K562 (cell line): ENCODE measurements at regions not wholly inside any gene's neighbourhood (a gene's known extent, or its start where the extent isn't known, plus 50 kb on each side); places are given as distances from the start of the nearest gene placed in this dataset.

Source experiments
- ATAC-seq: fragments of 200-7000 bp; cut with Tn5 transposase; 3 replicates; pipeline ENCODE4 v1.9.1; 2020; ENCODE audit warnings: moderate library complexity
- BruUV-seq: library from RNA; stranded (reverse); fragments of 400-500 nt; replicated peaks from 2 replicates; lab custom pipeline; 2021; lab: Mats Ljungman, UMichigan
- CTCF ChIA-PET: fragments of 300-600 bp; formaldehyde crosslinking; extraction: SDS; loops from one replicate; lab custom pipeline; 2021; ENCODE audit warnings: low intra/inter-chr PET ratio; lab: Yijun Ruan, JAX
- POLR2A ChIA-PET: fragments of 300-600, 350-650 bp; sonication (Branson Sonifier 250); formaldehyde crosslinking; extraction: SDS; loops from one replicate; lab custom pipeline; 2021; ENCODE audit warnings: antibody characterized with exemption, inconsistent platforms; lab: Yijun Ruan, JAX
- DNase-seq, 4 experiments: peaks; one replicate each; pipeline versions ENCODE4 v3.0.0 to v3.0.0-alpha.2; 2011 to 2018; ENCODE audit warnings: low spot score in 3 of 4, mixed read lengths in 3 of 4; ENCODE audit errors: extremely low read depth in 1 of 4
- FAIRE-seq: peaks from 2 replicates; lab custom pipeline; 2011; peaks lifted over from hg19 to GRCh38; lab: Jason Lieb, UNC
- H2AFZ ChIP-seq: 2 replicates; pipeline ENCODE4 v1.6.0; 2011; ENCODE audit warnings: low read depth, low read length, control low read depth, inconsistent platforms
- H3K27ac ChIP-seq: fragments of 200-600 bp; 3 replicates; pipeline ENCODE4 v1.8.0; 2011; ENCODE audit warnings: low read depth, mild to moderate bottlenecking, control low read depth, inconsistent platforms, low read length, moderate library complexity, mixed read lengths; ENCODE audit errors: extremely low read depth
- H3K27me3 ChIP-seq, 2 experiments: fragments of 300-600 bp in 1 of 2; 2 replicates in 1 of 2; 3 replicates in 1 of 2; pipeline versions ENCODE4 v1.6.0 to v1.8.0; 2011; ENCODE audit warnings: inconsistent platforms in 2 of 2, low read length in 2 of 2, mild to moderate bottlenecking in 1 of 2, mixed read lengths in 1 of 2, moderate library complexity in 1 of 2; ENCODE audit not compliant: control insufficient read depth in 2 of 2, insufficient read depth in 2 of 2
- H3K36me3 ChIP-seq: fragments of 300-600 bp; 3 replicates; pipeline ENCODE4 v1.8.0; 2011; ENCODE audit warnings: mild to moderate bottlenecking, low read length, inconsistent platforms; ENCODE audit not compliant: control insufficient read depth, insufficient read depth
- H3K4me1 ChIP-seq, 2 experiments: fragments of 200-600 bp in 1 of 2; replicated peaks in 1 of 2; 2 replicates in 1 of 2; 3 replicates in 1 of 2; pipeline versions ENCODE4 v1.5.1 to v1.8.0; 2011; ENCODE audit warnings: inconsistent platforms in 2 of 2, low read length in 2 of 2, mild to moderate bottlenecking in 1 of 2, mixed read lengths in 1 of 2, moderate library complexity in 1 of 2; ENCODE audit not compliant: control insufficient read depth in 2 of 2, insufficient read depth in 2 of 2
- H3K4me2 ChIP-seq: 2 replicates; pipeline ENCODE4 v1.6.1; 2011; ENCODE audit warnings: low read length, control low read depth, inconsistent platforms, mixed read lengths; ENCODE audit not compliant: insufficient read depth
- H3K4me3 ChIP-seq: fragments of 200-600 bp; sonication (generic), shearing (Covaris generic); 2 replicates; pipeline ENCODE4 v1.5.1; 2016; ENCODE audit warnings: control low read depth, inconsistent platforms
- H3K79me2 ChIP-seq: fragments of 200-600 bp; 3 replicates; pipeline ENCODE4 v1.8.0; 2011; ENCODE audit warnings: low read length, inconsistent platforms; ENCODE audit not compliant: control insufficient read depth, insufficient read depth
- H3K9ac ChIP-seq, 2 experiments: 2 replicates each; pipeline versions ENCODE4 v1.6.0 to v1.6.1; 2011; ENCODE audit warnings: low read depth in 2 of 2, low read length in 2 of 2, control low read depth in 1 of 2, inconsistent platforms in 1 of 2, mild to moderate bottlenecking in 1 of 2, mixed read lengths in 1 of 2; ENCODE audit not compliant: insufficient read depth in 1 of 2
- H3K9me1 ChIP-seq: one replicate; pipeline ENCODE4 v1.6.0; 2011; ENCODE audit warnings: inconsistent platforms, mild to moderate bottlenecking, low read length, moderate library complexity; ENCODE audit not compliant: control insufficient read depth, insufficient read depth
- H3K9me3 ChIP-seq: replicated peaks from 2 replicates; pipeline ENCODE4 v1.5.1; 2011; ENCODE audit warnings: low read depth, low read length, inconsistent platforms; ENCODE audit not compliant: control insufficient read depth, insufficient read depth
- H4K20me1 ChIP-seq: replicated peaks from 2 replicates; pipeline ENCODE4 v1.6.1; 2011; ENCODE audit warnings: low read length, inconsistent platforms, mixed read lengths; ENCODE audit not compliant: control insufficient read depth, insufficient read depth
- ARID1B ChIP-seq: fragments of 450-650 bp; IDR thresholded peaks from 2 replicates; pipeline ENCODE4 v1.6.1; 2016; ENCODE audit warnings: antibody characterized with exemption, mild to moderate bottlenecking, inconsistent platforms
- EP300 ChIP-seq: IDR thresholded peaks from 2 replicates; pipeline ENCODE4 v1.6.1; 2012; ENCODE audit warnings: low read length, improper control_type of control experiment
- GABPA ChIP-seq: fragments of 200-800 bp; sonication (Bioruptor generic); conservative IDR thresholded peaks from 2 replicates; pipeline ENCODE4 v1.6.1; 2016; ENCODE audit warnings: low read depth, missing genetic modification characterization, missing compliant biosample characterization
- HDAC1 ChIP-seq, 2 experiments: fragments of 450-650 bp; IDR thresholded peaks; 2 replicates each; pipeline ENCODE4 v1.6.1; 2016 to 2017; ENCODE audit warnings: inconsistent platforms in 1 of 2, mild to moderate bottlenecking in 1 of 2, moderate library complexity in 1 of 2
- HMGN3 ChIP-seq: IDR thresholded peaks from 2 replicates; pipeline ENCODE4 v1.6.1; 2011; ENCODE audit warnings: borderline replicate concordance, low read depth, mild to moderate bottlenecking, mixed read lengths, low read length; ENCODE audit not compliant: insufficient read length; ENCODE audit errors: extremely low read depth
- HNRNPL ChIP-seq: fragments of 200-400 bp; formaldehyde crosslinking; IDR thresholded peaks from 2 replicates; pipeline ENCODE4 v1.6.1; 2017; ENCODE audit warnings: low read depth, mild to moderate bottlenecking, low read length
- MTA2 ChIP-seq: fragments of 450-650 bp; IDR thresholded peaks from 2 replicates; pipeline ENCODE4 v1.6.1; 2016; ENCODE audit warnings: low read depth
- MTA3 ChIP-seq: fragments of 450-650 bp; formaldehyde crosslinking; IDR thresholded peaks from 2 replicates; pipeline ENCODE4 v1.6.1; 2017; ENCODE audit warnings: mild to moderate bottlenecking, borderline replicate concordance
- SOX6 ChIP-seq: fragments of 450-650 bp; IDR thresholded peaks from 2 replicates; pipeline ENCODE4 v1.6.1; 2014; ENCODE audit warnings: mild to moderate bottlenecking
- TAL1 ChIP-seq: fragments of 450-650 bp; IDR thresholded peaks from 2 replicates; pipeline ENCODE4 v1.6.1; 2016; ENCODE audit warnings: mild to moderate bottlenecking
- ZNF584 ChIP-seq: fragments of 200-800 bp; sonication (Bioruptor generic); IDR thresholded peaks from 2 replicates; pipeline ENCODE4 v1.6.1; 2016; ENCODE audit warnings: low read depth, mild to moderate bottlenecking, missing genetic modification characterization, missing compliant biosample characterization
- ZNF780A ChIP-seq: fragments of 250-450 bp; sonication (Bioruptor Pico); IDR thresholded peaks from 2 replicates; pipeline ENCODE4 v1.5.0; 2021; ENCODE audit warnings: mild to moderate bottlenecking
- WGBS: fragments of 100-300 bp; shearing (Covaris generic); methylation state at CpG from one replicate; pipeline ENCODE4 v1.1.6; 2016; ENCODE audit warnings: low coverage, mixed read lengths; ENCODE audit not compliant: insufficient coverage; ENCODE audit errors: missing lambda C conversion rate; 5-methylcytosine and 5-hydroxymethylcytosine counted together
- in situ Hi-C: fragments of 300-500 bp; cut with MboI; formaldehyde crosslinking; loops from 4 replicates; pipeline ENCODE4 v1.15.0; 2018; ENCODE audit warnings: inconsistent platforms, mixed read lengths
- intact Hi-C: fragments of 100-400 bp; cut with micrococcal nuclease; formaldehyde crosslinking; loops from 2 replicates; pipeline ENCODE4 v1.14.2; 2022
- TF ChIP-seq, protein P1 (sequence below): fragments of 450-650 bp; formaldehyde crosslinking; IDR thresholded peaks from 2 replicates; pipeline ENCODE4 v1.4.0; 2022; ENCODE audit warnings: missing genetic modification characterization
- TF ChIP-seq, protein P2 (sequence below): fragments of 450-650 bp; formaldehyde crosslinking; IDR thresholded peaks from 2 replicates; pipeline ENCODE4 v1.4.0; 2020; ENCODE audit warnings: mild to moderate bottlenecking, mixed read lengths
- TF ChIP-seq, protein P3 (sequence below), 2 experiments: fragments of 450-650 bp; IDR thresholded peaks; 2 replicates each; pipeline ENCODE4 v1.6.1; 2016
- TF ChIP-seq, protein P4 (sequence below): IDR thresholded peaks from 2 replicates; pipeline ENCODE4 v1.6.1; 2014; ENCODE audit warnings: antibody characterized with exemption
- TF ChIP-seq, protein P5 (sequence below): fragments of 450-650 bp; formaldehyde crosslinking; IDR thresholded peaks from 2 replicates; pipeline ENCODE4 v1.4.0; 2020; ENCODE audit warnings: mild to moderate bottlenecking, moderate library complexity

DNA sequence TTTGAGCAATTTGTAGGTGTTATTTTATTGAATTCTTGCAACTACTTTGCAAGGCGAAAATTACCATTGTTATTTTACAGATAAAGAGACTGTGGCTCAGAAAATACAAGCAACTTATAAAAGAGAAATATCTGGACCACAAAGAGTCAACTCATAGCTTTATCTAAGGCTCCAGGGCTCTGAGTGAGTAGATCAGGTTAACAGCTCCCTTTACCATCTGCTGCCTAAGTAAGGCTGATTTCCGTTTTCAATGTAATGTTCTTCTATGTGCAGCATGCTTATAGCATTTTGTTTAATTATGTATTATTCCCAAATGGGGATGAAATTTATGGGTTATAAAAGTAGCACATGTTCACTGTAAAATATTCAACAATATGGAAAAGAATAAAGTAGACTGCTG lies 299.1 kb upstream of the TNP1 start:
- no peaks in the 10 kb centered on the region for H3K9me1 ChIP-seq
- H4K20me1 ChIP-seq = no peaks in the 10 kb centered on the region
- ChIA-PET CTCF (no interaction called here), POLR2A (no interaction called here)
- no peaks in the 10 kb centered on the region for H3K36me3 ChIP-seq
- WGBS = 13% methylated on average over 2 of the region's 2 CpGs
- no peak overlapping the region for H3K27ac ChIP-seq
- H3K9me3 ChIP-seq = no peaks in the 10 kb centered on the region
- H3K9ac ChIP-seq = no peak overlapping the region
- no TSS peak for BruUV-seq
- no peak overlapping the region for H2AFZ ChIP-seq
- in situ Hi-C loops (no loop called here), intact Hi-C loops (no loop called here)
- FAIRE-seq = no peak
- ATAC-seq = peak; percentile 43; the same call in 1 of the 3 replicates
- no peaks in the 10 kb centered on the region for H3K79me2 ChIP-seq
- no peaks in the 10 kb centered on the region for H3K27me3 ChIP-seq
- peak in 1 of 4 experiments; percentile 31 for DNase-seq
- no peak overlapping the region for H3K4me3 ChIP-seq
- peaks cover 3 to 18% of the 10 kb centered on the region in 2 experiments; a peak in 4 of 5 replicates for H3K4me1 ChIP-seq
- no peak overlapping the region for H3K4me2 ChIP-seq
- peak; percentile 64 for TF ChIP-seq ARID1B
- TF ChIP-seq HMGN3 = no peak
- TF ChIP-seq, protein P1, sequence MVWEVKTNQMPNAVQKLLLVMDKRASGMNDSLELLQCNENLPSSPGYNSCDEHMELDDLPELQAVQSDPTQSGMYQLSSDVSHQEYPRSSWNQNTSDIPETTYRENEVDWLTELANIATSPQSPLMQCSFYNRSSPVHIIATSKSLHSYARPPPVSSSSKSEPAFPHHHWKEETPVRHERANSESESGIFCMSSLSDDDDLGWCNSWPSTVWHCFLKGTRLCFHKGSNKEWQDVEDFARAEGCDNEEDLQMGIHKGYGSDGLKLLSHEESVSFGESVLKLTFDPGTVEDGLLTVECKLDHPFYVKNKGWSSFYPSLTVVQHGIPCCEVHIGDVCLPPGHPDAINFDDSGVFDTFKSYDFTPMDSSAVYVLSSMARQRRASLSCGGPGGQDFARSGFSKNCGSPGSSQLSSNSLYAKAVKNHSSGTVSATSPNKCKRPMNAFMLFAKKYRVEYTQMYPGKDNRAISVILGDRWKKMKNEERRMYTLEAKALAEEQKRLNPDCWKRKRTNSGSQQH (CRISPR knock-in tag) = no peak
- no peak for TF ChIP-seq HDAC1 (IDR thresholded peaks at IDR 0.05)
- no peak for TF ChIP-seq HNRNPL
- peak; percentile 44; the same call in 1 of the 2 replicates for TF ChIP-seq EP300
- peak; percentile 44; the same call in 1 of the 2 replicates for TF ChIP-seq SOX6
- no peak for TF ChIP-seq ZNF780A
- TF ChIP-seq GABPA (tag) = 0 out of 2 replicates have a peak, but pooled peaks have one; percentile 26
- TF ChIP-seq, protein P2, sequence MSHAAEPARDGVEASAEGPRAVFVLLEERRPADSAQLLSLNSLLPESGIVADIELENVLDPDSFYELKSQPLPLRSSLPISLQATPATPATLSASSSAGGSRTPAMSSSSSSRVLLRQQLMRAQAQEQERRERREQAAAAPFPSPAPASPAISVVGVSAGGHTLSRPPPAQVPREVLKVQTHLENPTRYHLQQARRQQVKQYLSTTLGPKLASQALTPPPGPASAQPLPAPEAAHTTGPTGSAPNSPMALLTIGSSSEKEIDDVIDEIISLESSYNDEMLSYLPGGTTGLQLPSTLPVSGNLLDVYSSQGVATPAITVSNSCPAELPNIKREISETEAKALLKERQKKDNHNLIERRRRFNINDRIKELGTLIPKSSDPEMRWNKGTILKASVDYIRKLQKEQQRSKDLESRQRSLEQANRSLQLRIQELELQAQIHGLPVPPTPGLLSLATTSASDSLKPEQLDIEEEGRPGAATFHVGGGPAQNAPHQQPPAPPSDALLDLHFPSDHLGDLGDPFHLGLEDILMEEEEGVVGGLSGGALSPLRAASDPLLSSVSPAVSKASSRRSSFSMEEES (CRISPR knock-in tag) = no peak
- TF ChIP-seq, protein P3, sequence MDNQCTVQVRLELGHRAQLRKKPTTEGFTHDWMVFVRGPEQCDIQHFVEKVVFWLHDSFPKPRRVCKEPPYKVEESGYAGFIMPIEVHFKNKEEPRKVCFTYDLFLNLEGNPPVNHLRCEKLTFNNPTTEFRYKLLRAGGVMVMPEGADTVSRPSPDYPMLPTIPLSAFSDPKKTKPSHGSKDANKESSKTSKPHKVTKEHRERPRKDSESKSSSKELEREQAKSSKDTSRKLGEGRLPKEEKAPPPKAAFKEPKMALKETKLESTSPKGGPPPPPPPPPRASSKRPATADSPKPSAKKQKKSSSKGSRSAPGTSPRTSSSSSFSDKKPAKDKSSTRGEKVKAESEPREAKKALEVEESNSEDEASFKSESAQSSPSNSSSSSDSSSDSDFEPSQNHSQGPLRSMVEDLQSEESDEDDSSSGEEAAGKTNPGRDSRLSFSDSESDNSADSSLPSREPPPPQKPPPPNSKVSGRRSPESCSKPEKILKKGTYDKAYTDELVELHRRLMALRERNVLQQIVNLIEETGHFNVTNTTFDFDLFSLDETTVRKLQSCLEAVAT (IDR thresholded peaks at IDR 0.05) = no peak
- no peak for TF ChIP-seq ZNF584 (CRISPR knock-in tag)
- TF ChIP-seq TAL1 = peak; percentile 64; the same call in 1 of the 2 replicates
- no peak for TF ChIP-seq MTA3
- TF ChIP-seq, protein P4, sequence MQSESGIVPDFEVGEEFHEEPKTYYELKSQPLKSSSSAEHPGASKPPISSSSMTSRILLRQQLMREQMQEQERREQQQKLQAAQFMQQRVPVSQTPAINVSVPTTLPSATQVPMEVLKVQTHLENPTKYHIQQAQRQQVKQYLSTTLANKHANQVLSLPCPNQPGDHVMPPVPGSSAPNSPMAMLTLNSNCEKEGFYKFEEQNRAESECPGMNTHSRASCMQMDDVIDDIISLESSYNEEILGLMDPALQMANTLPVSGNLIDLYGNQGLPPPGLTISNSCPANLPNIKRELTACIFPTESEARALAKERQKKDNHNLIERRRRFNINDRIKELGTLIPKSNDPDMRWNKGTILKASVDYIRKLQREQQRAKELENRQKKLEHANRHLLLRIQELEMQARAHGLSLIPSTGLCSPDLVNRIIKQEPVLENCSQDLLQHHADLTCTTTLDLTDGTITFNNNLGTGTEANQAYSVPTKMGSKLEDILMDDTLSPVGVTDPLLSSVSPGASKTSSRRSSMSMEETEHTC = no peak
- TF ChIP-seq, protein P5, sequence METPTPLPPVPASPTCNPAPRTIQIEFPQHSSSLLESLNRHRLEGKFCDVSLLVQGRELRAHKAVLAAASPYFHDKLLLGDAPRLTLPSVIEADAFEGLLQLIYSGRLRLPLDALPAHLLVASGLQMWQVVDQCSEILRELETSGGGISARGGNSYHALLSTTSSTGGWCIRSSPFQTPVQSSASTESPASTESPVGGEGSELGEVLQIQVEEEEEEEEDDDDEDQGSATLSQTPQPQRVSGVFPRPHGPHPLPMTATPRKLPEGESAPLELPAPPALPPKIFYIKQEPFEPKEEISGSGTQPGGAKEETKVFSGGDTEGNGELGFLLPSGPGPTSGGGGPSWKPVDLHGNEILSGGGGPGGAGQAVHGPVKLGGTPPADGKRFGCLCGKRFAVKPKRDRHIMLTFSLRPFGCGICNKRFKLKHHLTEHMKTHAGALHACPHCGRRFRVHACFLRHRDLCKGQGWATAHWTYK (CRISPR knock-in tag) = no peak
- TF ChIP-seq MTA2 = peak; percentile 39; the same call in 1 of the 2 replicates
